GM18861 (cell line): ENCODE measurements at regions not wholly inside any gene's neighbourhood (a gene's known extent, or its start where the extent isn't known, plus 50 kb on each side); places are given as distances from the start of the nearest gene placed in this dataset.
"Not testable (repeated sequence)": the region's sequence is repeated elsewhere in the genome, so short reads cannot be mapped to it uniquely, and the experiment has no call there.

Source experiments
- ATAC-seq: cut with Tn5 transposase; IDR thresholded peaks from one replicate; pipeline ENCODE4 v1.9.1; 2021; ENCODE audit not compliant: unreplicated experiment

DNA sequence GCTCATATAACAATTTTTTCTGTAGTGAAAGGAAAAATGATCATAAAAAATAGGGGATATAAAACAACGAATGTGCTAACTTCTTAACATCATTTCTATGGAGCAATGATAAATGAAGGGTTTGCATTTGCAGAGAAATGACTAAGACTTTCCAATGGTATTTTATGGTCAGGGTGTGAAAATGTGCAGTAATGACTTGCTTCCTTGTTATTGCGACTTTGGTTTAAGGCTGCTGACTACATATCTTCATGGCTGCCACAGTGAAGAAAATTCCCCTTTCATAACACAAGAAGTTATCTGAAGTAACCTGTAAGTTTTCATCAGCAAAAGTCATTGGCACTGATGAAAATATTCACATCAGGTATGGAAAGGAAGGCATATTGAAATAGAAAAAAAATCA lies 166.1 kb upstream of the NRG3 start:
- no peak for ATAC-seq

- ATAC-seq: no peak
Observed at GRCh38 chr10:81722399-81722798, 152.6 kb upstream of the NRG3 start.

GRCh38 chr10:81724431-81724830 lies 150.6 kb upstream of the NRG3 start:
- ATAC-seq: no peak

DNA sequence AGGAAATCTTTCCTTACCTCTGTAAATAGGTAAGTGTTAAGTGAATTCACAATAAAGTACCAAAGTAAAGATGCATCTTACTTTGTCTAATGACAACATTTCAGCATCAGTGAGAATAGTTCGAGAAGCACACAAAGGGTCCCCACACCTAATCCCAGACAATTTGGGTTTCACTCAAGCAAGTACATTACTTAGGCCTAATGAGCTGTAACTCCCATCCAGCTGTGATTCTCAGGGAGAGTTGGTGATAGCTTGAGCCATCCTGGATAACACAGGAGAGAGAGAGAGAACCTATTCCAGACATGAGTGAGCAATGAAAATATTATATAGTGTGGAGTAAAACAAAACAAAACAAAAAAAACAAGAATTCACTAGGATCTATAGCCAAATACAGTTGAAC lies 149.1 kb upstream of the NRG3 start:
- ATAC-seq: no peak

- ATAC-seq: no peak
Observed at GRCh38 chr10:81728692-81729091, 146.3 kb upstream of the NRG3 start.

GRCh38 chr10:81730891-81731290 lies 144.1 kb upstream of the NRG3 start:
- no peak for ATAC-seq

- ATAC-seq: no peak
Observed at GRCh38 chr10:81733542-81733941, 141.5 kb upstream of the NRG3 start.

DNA sequence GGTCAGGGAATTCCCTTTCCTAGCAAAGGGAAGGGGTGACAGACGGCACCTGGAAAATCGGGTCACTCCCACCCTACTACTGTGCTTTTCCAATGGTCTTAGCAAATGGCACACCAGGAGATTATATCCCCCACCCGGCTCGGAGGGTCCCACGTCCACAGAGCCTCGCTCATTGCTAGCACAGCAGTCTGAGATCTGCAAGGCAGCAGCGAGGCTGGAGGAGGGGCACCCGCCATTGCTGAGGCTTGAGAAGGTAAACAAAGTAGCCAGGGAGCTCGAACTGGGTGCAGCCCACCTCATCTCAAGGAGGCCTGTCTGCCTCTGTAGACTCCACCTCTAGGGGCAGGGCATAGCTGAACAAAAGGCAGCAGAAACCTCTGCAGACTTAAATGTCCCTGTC lies 139.8 kb upstream of the NRG3 start:
- not testable (repeated sequence) for ATAC-seq

- ATAC-seq: no peak
Observed at GRCh38 chr10:81759111-81759510, 115.9 kb upstream of the NRG3 start.

DNA sequence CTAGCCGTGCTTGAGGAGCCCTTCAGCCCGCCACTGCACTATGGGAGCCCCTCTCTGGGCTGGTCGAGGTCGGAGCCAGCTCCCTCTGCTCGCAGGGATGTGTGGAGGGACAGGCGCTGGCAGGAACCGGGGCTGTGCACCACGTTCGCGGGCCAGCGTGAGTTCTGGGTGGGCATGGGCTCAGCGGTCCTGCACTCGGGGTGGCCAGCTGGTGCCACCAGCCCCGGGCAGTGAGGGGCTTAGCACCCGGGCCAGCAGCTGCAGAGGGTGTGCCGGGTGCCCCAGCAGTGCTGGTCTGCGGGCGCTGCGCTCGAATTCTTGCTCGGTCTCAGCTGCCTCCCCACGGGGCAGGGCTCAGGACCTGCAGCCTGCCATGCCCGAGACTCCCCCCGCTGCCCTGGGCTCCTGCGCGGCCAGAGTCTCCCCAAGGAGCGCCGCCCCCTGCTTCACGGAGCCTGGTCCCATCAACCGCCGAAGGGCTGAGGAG lies 90.8 kb upstream of the NRG3 start:
- no peak for ATAC-seq

- ATAC-seq: no peak
Observed at GRCh38 chr10:81792729-81793128, 82.3 kb upstream of the NRG3 start.

GRCh38 chr10:81806842-81807241 lies 68.2 kb upstream of the NRG3 start:
- ATAC-seq: no peak

GRCh38 chr10:81814842-81815241 lies 60.2 kb upstream of the NRG3 start:
- ATAC-seq: no peak

DNA sequence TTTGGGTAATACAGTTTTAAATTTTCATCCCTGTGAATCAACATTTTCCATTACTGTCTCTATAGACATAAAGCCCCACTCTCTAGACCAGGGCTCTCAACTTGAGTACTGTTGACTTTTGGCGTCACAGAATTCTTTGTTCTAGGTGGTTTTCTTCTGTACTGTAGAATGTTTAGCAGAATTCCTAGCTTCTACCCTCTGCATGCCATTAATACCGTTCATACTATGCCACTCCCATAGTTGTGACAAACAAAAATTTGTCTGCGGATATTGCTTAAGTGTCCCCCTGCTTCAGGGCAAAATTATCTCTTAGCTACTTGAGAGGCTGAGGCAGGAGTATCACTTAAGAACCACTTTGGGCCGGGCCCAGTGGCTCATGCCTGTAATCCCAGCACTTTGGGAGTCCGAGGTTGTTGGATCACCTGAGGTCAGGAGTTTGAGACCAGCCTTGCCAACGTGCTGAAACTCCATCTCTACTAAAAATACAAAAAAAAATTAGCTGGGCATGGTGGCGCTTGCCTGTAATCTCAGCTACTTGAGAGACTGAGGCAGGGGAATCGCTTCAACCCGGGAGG lies 57.3 kb upstream of the NRG3 start:
- ATAC-seq: no peak

DNA sequence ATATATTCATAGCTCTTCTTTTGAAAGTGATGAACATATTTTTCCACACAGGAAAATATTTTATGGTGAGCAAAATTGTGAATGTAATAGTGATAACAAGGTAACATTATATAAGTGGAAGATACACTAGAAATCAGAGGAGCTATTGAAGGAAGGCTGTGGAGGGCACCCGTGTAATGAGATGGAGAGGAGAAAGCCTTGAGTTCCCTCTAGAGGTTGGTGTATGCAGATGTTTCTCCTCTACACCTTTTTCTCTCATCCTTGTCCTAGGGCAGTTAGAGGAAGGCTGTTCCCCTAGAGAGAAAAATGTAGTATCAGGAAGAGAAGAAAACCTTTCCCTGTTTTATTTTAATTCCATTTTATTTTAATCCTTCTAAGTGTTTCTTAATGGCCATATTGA lies 54.6 kb upstream of the NRG3 start:
- ATAC-seq: no peak
